B cell (primary cell): ENCODE measurements at regions not wholly inside any gene's neighbourhood (a gene's known extent, or its start where the extent isn't known, plus 50 kb on each side); places are given as distances from the start of the nearest gene placed in this dataset.

Source experiments
- ATAC-seq: fragments of 200-7000 bp; cut with Tn5 transposase; one replicate; pipeline ENCODE4 v1.10.0; 2021; ENCODE audit warnings: low read depth, mild to moderate bottlenecking, moderate number of reproducible peaks, moderate library complexity
- CTCF ChIA-PET: fragments of 350-600 bp; sonication (Branson Sonifier 250); formaldehyde crosslinking; loops from one replicate; lab custom pipeline; 2021; ENCODE audit warnings: antibody characterized with exemption, inconsistent platforms; lab: Charles Lee
- POLR2A ChIA-PET: fragments of 350-600 bp; sonication (Branson Sonifier 250); formaldehyde crosslinking; loops from one replicate; lab custom pipeline; 2021; ENCODE audit warnings: antibody characterized with exemption; lab: Charles Lee
- DNase-seq: peaks from one replicate; pipeline ENCODE4 v3.0.0; 2013
- H2AFZ ChIP-seq: 2 replicates; pipeline ENCODE4 v1.6.1; 2012; ENCODE audit warnings: mild to moderate bottlenecking, low read depth, low read length; ENCODE audit not compliant: insufficient read depth, poor library complexity, severe bottlenecking
- H3K27ac ChIP-seq, 2 donors: 1 replicate in 1 of 2; 2 replicates in 1 of 2; pipeline ENCODE4 v1.5.1; 2012 to 2013; ENCODE audit warnings: low read length in 2 of 2, mild to moderate bottlenecking in 2 of 2, moderate library complexity in 1 of 2
- H3K27me3 ChIP-seq, 4 experiments: fragments of 200-600 bp in 1 of 4; sonication (generic) in 1 of 4; replicated peaks in 1 of 4; 1 replicate in 2 of 4; 2 replicates in 2 of 4; pipeline versions ENCODE4 v1.6.1 to v1.7.0; 2013 to 2016; ENCODE audit warnings: low read length in 3 of 4, mild to moderate bottlenecking in 2 of 4, mixed read lengths in 1 of 4, moderate library complexity in 1 of 4; ENCODE audit not compliant: insufficient read depth in 4 of 4, control insufficient read depth in 3 of 4; ENCODE audit errors: control extremely low read depth in 1 of 4
- H3K36me3 ChIP-seq, 2 experiments: replicated peaks in 1 of 2; 1 replicate in 1 of 2; 2 replicates in 1 of 2; pipeline versions ENCODE4 v1.6.1 to v1.7.1; 2013; ENCODE audit warnings: low read length in 1 of 2; ENCODE audit not compliant: insufficient read depth in 2 of 2, control insufficient read depth in 1 of 2; ENCODE audit errors: control extremely low read depth in 1 of 2, extremely low read depth in 1 of 2
- H3K4me1 ChIP-seq, 2 donors: fragments of 200-600 bp in 1 of 2; sonication (generic) in 1 of 2; 1 replicate in 1 of 2; 2 replicates in 1 of 2; pipeline versions ENCODE4 v1.5.1 to v1.6.1; 2013 to 2017; ENCODE audit warnings: low read length in 2 of 2; ENCODE audit not compliant: control insufficient read depth in 2 of 2, insufficient read depth in 2 of 2
- H3K4me2 ChIP-seq: replicated peaks from 2 replicates; pipeline ENCODE3; 2012; ENCODE audit warnings: mild to moderate bottlenecking, low read depth, low read length; ENCODE audit not compliant: poor library complexity, severe bottlenecking
- H3K4me3 ChIP-seq, 5 experiments: fragments of 200-600 bp in 1 of 5; sonication (generic) in 1 of 5; 1 replicate in 3 of 5; 2 replicates in 2 of 5; pipeline versions ENCODE4 v1.5.1 to v1.7.0; 2011 to 2016; ENCODE audit warnings: low read length in 4 of 5, mild to moderate bottlenecking in 4 of 5, low read depth in 2 of 5, control low read depth in 1 of 5, moderate library complexity in 1 of 5; ENCODE audit not compliant: insufficient read depth in 1 of 5; ENCODE audit errors: control extremely low read depth in 1 of 5, extremely low read depth in 1 of 5
- H3K79me2 ChIP-seq: fragments of 200-600 bp; sonication (generic); one replicate; pipeline ENCODE4 v1.6.0; 2016; ENCODE audit warnings: low read length; ENCODE audit not compliant: control insufficient read depth, insufficient read depth
- H3K9ac ChIP-seq: fragments of 200-600 bp; sonication (generic); 2 replicates; pipeline ENCODE4 v1.6.1; 2017; ENCODE audit warnings: mild to moderate bottlenecking, low read length, moderate library complexity
- H3K9me3 ChIP-seq, 3 donors: one replicate each; pipeline versions ENCODE4 v1.6.1 to v1.7.1; 2013; ENCODE audit warnings: low read length in 2 of 3; ENCODE audit not compliant: control insufficient read depth in 2 of 3, insufficient read depth in 1 of 3; ENCODE audit errors: control extremely low read depth in 1 of 3
- H4K20me1 ChIP-seq: 2 replicates; pipeline ENCODE4 v1.6.0; 2012; ENCODE audit warnings: mild to moderate bottlenecking, low read length; ENCODE audit not compliant: insufficient read depth, control insufficient read depth, poor library complexity, severe bottlenecking
- H3K27ac Mint-ChIP-seq: one replicate; pipeline ENCODE4 v1.8.0; 2021; ENCODE audit warnings: mixed read lengths
- H3K27me3 Mint-ChIP-seq: one replicate; pipeline ENCODE4 v1.8.0; 2021; ENCODE audit warnings: mixed read lengths
- H3K4me1 Mint-ChIP-seq: one replicate; pipeline ENCODE4 v1.8.0; 2021; ENCODE audit warnings: mixed read lengths
- H3K4me3 Mint-ChIP-seq: one replicate; pipeline ENCODE4 v1.8.0; 2021; ENCODE audit warnings: mixed read lengths
- H3K9me3 Mint-ChIP-seq: one replicate; pipeline ENCODE4 v1.8.0; 2022; ENCODE audit warnings: mixed read lengths; ENCODE audit not compliant: insufficient read depth
- CTCF ChIP-seq: fragments of 200-600 bp; IDR thresholded peaks from one replicate; pipeline ENCODE4 v1.8.0; 2022; ENCODE audit warnings: antibody characterized with exemption, mild to moderate bottlenecking
- EZH2 ChIP-seq: IDR thresholded peaks from 2 replicates; pipeline ENCODE4 v1.6.1; 2012; ENCODE audit warnings: borderline replicate concordance, low read depth, mild to moderate bottlenecking, moderate library complexity, low read length; ENCODE audit not compliant: insufficient read depth, poor library complexity, severe bottlenecking
- WGBS: methylation state at CpG from one replicate; pipeline ENCODE4 v1.1.5; 2013; ENCODE audit warnings: missing lambda C conversion rate; ENCODE audit not compliant: insufficient coverage; 5-methylcytosine and 5-hydroxymethylcytosine counted together
- intact Hi-C: fragments of 100-400 bp; cut with micrococcal nuclease; formaldehyde crosslinking; loops from one replicate; pipeline ENCODE4 v1.10.0; 2022

- intact Hi-C loops, result no loop called here
- POLR2A ChIA-PET, result no interaction called here
- H3K4me2 ChIP-seq, result no peak overlapping the region
- Mint-ChIP-seq H3K9me3 (no peaks in the 10 kb centered on the region), H3K4me1 (no peaks in the 10 kb centered on the region), H3K27ac (no peak overlapping the region), H3K4me3 (no peak overlapping the region), H3K27me3 (peaks cover 40% of the 10 kb centered on the region)
- WGBS, result no CpG with 5 or more reads among the region's 1 CpG
- CTCF ChIA-PET, result no interaction called here
- no peaks in the 10 kb centered on the region for H3K4me1 ChIP-seq
- H3K4me3 ChIP-seq, result no peak overlapping the region
- H2AFZ ChIP-seq, result no peak overlapping the region
- DNase-seq (no peak), ATAC-seq (no peak)
- H3K9me3 ChIP-seq, result peaks cover 0 to 4% (median 0%) of the 10 kb centered on the region in 3 donors
- TF ChIP-seq CTCF, result no peak
- TF ChIP-seq EZH2, result no peak
- no peaks in the 10 kb centered on the region for H3K36me3 ChIP-seq
- peaks cover 0 to 6% (median 0%) of the 10 kb centered on the region in 4 experiments for H3K27me3 ChIP-seq
- H3K9ac ChIP-seq, result no peak overlapping the region
- H4K20me1 ChIP-seq, result no peaks in the 10 kb centered on the region
- no peak overlapping the region for H3K27ac ChIP-seq
- H3K79me2 ChIP-seq, result no peaks in the 10 kb centered on the region
These were observed 143.8 kb upstream of the FOXF1 start for GRCh38 chr16:86366481-86366880.

- Histone ChIP-seq H3K79me2 (no peaks in the 10 kb centered on the region), H3K4me1 (no peaks in the 10 kb centered on the region), H4K20me1 (no peaks in the 10 kb centered on the region), H3K4me3 (no peak overlapping the region), H2AFZ (no peak overlapping the region), H3K27ac (no peak overlapping the region), H3K36me3 (no peaks in the 10 kb centered on the region), H3K4me2 (no peak overlapping the region), H3K9ac (no peak overlapping the region), H3K9me3 (peaks cover 0 to 12% (median 0%) of the 10 kb centered on the region in 3 donors), H3K27me3 (peaks cover 0 to 6% (median 0%) of the 10 kb centered on the region in 4 experiments)
- Mint-ChIP-seq H3K9me3 (no peaks in the 10 kb centered on the region), H3K27ac (no peak overlapping the region), H3K4me3 (no peak overlapping the region), H3K4me1 (no peaks in the 10 kb centered on the region), H3K27me3 (peaks cover 33% of the 10 kb centered on the region)
- TF ChIP-seq CTCF (no peak), EZH2 (no peak)
- intact Hi-C loops, result no loop called here
- POLR2A ChIA-PET, result no interaction called here
- ATAC-seq (no peak), DNase-seq (no peak)
- WGBS, result 78% methylated on average over 5 of the region's 12 CpGs
- CTCF ChIA-PET, result no interaction called here
These were observed 142.8 kb upstream of the FOXF1 start for GRCh38 chr16:86367291-86368072.
